ENCODE measurements at regions not wholly inside any gene's neighbourhood (a gene's known extent, or its start where the extent isn't known, plus 50 kb on each side); places are given as distances from the start of the nearest gene placed in this dataset.

GRCh38 chr7:101764221-101764620 lies 53.2 kb upstream of the CUX1 start:
- no peaks in the 10 kb centered on the region for H3K4me1 ChIP-seq (ENCODE audit: insufficient read depth, low read length, severe bottlenecking)
- no peak overlapping the region for H3K27ac ChIP-seq (ENCODE audit: low read depth, low read length, poor library complexity, severe bottlenecking)
- H3K4me2 ChIP-seq (ENCODE audit: low read length) = no peak overlapping the region
- H2AFZ ChIP-seq (ENCODE audit: low read length) = no peak overlapping the region
- no peaks in the 10 kb centered on the region for H3K79me2 ChIP-seq (ENCODE audit: insufficient read depth, low read length)
- peaks cover 5% of the 10 kb centered on the region; the same call in 1 of the 2 replicates for H3K27me3 ChIP-seq (ENCODE audit: insufficient read depth, low read length)
- no peaks in the 10 kb centered on the region for H3K9me3 ChIP-seq (ENCODE audit: low read length)
- no peaks in the 10 kb centered on the region for H3F3A ChIP-seq (ENCODE audit: insufficient read depth, low read length)
- no peak for TF ChIP-seq EZH2 (IDR thresholded peaks at IDR 0.05; ENCODE audit: borderline replicate concordance, low read length)
- no peak for TF ChIP-seq CTCF (IDR thresholded peaks at IDR 0.05; ENCODE audit: low read length)
- no peaks in the 10 kb centered on the region for H3K9me2 ChIP-seq (ENCODE audit: low read depth, low read length)
- no peak overlapping the region for H3K9ac ChIP-seq (ENCODE audit: low read length)
- H3K36me3 ChIP-seq (ENCODE audit: insufficient read depth, low read length) = no peaks in the 10 kb centered on the region
- no peaks in the 10 kb centered on the region for H4K20me1 ChIP-seq (ENCODE audit: insufficient read depth, low read length)
- no peak overlapping the region for H3K4me3 ChIP-seq (ENCODE audit: low read depth, low read length, poor library complexity, severe bottlenecking)

GRCh38 chr7:101767544-101767943 lies 49.9 kb upstream of the CUX1 start:
- no peak overlapping the region for H3K4me2 ChIP-seq (ENCODE audit: low read length)
- H3K27ac ChIP-seq (ENCODE audit: low read depth, low read length, poor library complexity, severe bottlenecking) = no peak overlapping the region
- no peaks in the 10 kb centered on the region for H4K20me1 ChIP-seq (ENCODE audit: insufficient read depth, low read length)
- peaks cover 5% of the 10 kb centered on the region; the same call in 1 of the 2 replicates for H3K27me3 ChIP-seq (ENCODE audit: insufficient read depth, low read length)
- H3K9me2 ChIP-seq (ENCODE audit: low read depth, low read length) = no peaks in the 10 kb centered on the region
- no peaks in the 10 kb centered on the region for H3K79me2 ChIP-seq (ENCODE audit: insufficient read depth, low read length)
- H3K4me1 ChIP-seq (ENCODE audit: insufficient read depth, low read length, severe bottlenecking) = no peaks in the 10 kb centered on the region
- no peaks in the 10 kb centered on the region for H3K36me3 ChIP-seq (ENCODE audit: insufficient read depth, low read length)
- H2AFZ ChIP-seq (ENCODE audit: low read length) = no peak overlapping the region
- H3K4me3 ChIP-seq (ENCODE audit: low read depth, low read length, poor library complexity, severe bottlenecking) = no peak overlapping the region
- TF ChIP-seq EZH2 (IDR thresholded peaks at IDR 0.05; ENCODE audit: borderline replicate concordance, low read length) = no peak
- no peak for TF ChIP-seq CTCF (IDR thresholded peaks at IDR 0.05; ENCODE audit: low read length)
- no peak overlapping the region for H3K9ac ChIP-seq (ENCODE audit: low read length)
- H3F3A ChIP-seq (ENCODE audit: insufficient read depth, low read length) = no peaks in the 10 kb centered on the region
- no peaks in the 10 kb centered on the region for H3K9me3 ChIP-seq (ENCODE audit: low read length)

Measured in OCI-LY1 (cell line).